NCI-H146 treated with DMSO at 0.1 percent for 48 hours (cell line): ENCODE measurements at regions not wholly inside any gene's neighbourhood (a gene's known extent, or its start where the extent isn't known, plus 50 kb on each side); places are given as distances from the start of the nearest gene placed in this dataset.

Source experiments
- DNase-seq: peaks from one replicate; lab custom pipeline; 2025; ENCODE audit not compliant: unreplicated experiment; lab: John Stamatoyannopoulos, UW

DNA sequence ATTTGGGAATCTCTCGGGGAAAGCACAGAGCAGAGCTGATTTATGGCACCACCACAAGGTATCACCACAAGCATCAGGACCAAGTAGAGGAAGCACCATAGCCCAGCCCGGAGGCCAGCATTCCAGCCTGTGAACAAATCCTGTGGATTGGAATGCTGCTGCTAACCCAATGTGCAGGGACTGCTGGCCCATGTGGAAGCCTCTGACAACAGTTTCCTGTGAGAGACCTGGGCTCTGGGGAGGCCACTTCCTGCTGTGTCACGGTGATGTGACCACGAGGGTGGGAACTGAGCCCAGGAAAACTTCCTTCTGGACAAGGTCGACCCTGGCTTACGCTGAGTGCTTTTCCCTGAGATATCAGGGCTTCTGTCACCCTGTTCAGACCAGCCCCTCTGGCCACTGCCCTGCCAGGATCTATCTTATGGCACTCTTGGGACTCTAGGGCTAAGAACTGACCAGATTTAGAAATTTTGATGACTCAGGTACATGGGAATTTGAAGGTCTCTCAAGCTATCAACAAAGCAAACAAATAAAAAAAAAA lies 88.3 kb upstream of the NGF start:
- no peak for DNase-seq

DNA sequence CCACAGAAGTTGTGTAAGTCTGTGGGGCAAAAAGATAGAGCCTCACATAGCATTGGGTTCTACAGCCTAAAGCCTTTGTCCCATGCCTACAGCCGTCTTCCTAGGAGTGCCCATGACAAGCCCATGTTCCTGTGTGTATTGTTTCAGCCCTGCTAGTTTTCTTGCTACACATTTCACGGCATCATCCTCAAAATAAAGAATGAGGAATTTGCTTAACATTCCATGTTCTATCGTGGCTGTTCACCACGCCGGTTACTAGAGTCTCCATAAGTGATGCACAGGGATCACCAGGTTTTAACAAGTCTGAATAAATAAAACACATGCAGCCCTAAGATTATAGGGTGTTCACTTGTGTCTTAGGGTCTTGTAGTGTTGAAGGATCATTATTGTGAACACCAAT lies 87.4 kb upstream of the NGF start:
- no peak for DNase-seq

DNA sequence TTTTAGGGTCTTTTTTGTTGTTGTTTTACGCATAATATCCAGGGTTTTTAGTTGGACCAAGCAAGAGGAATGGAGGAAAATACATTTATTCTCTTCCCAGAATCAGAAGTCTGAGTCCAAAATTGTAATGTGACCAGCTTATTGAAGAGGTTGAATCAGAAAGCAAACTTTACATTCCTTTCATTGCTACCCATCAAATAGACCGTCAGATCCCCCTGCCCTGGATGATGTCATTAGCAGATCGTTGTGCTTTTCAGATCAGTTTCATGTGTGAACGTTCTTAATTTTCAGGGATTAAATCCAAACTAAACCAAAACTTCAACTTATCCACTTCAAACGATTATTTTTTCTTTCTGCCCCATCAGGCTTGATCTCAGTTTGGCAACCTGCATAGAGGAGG lies 85.7 kb upstream of the NGF start:
- no peak for DNase-seq

DNA sequence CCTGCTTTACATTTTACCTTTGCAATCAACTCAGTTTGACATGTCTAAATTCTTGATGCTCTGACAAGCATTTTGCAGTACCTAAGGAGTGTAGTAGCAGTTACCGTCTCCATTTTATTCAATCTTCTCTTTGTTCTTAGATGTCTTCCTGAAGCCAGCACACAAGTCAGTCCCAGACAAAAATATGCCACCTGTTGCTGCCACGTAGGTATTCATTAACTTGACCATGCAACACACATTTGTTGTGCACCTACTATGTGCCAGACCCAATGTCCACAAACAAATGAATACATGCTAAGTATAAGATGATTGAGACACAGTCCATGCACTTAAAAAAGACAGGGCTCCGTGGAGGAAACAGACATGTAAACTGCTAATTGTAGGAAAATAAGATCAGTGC lies 81.5 kb upstream of the NGF start:
- no peak for DNase-seq

DNA sequence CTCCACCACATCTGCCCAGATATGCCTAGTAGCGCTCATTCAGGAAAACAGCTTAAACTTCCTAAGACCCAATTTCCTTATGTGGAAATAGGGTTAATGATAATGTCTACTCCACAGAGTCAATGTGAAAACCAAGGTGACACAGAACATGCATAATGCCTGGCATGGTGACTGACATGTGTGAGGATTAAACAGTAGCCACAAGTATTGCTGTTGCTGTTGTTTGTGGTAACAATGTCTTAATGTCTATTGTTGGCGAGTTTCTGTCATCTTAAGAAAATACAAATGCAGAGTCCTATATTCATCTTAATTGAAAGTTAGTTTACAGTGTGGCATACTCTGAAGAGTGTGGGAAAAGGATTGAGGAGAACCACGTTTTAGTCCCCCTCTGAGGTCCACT lies 75.6 kb upstream of the NGF start:
- DNase-seq, result no peak

DNA sequence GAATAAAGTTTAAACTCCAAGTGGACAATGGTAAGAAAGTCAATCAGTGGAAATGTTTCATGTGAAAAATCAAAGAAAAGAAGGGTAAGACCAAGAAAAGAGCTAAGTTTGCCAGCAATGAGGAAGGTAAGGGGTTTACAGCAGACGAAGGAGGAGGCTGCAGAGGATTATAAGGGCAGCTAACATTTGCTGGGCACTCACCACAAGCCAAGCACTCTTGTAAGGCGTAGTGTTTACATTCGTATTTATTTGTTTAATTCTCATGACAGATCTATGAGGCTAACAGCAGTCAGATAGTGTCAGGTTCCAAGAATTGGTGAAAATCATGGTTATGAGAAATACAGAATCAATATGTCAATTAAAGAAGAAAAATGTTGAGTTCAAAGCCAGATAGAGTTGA lies 75.2 kb upstream of the NGF start:
- no peak for DNase-seq

DNA sequence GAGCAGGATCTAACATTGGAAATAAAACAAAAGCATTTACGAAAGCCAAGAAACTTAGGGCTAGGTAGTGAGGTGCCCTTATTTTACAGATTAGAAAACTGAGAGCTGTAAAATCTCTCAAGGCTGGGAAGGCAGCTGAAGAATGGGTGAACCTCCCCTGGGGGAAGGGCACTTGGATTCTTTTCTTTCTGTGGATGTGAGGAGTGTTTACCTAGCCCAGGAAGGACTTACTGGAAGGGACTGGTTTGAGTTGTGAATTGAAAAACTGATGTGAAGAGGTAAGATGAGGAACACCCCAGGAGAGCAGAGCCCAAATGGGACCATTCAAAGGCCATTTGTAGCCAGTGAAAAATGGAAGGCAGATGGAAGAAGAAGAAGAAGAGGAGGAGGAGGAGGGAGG lies 74.7 kb upstream of the NGF start:
- no peak for DNase-seq

DNA sequence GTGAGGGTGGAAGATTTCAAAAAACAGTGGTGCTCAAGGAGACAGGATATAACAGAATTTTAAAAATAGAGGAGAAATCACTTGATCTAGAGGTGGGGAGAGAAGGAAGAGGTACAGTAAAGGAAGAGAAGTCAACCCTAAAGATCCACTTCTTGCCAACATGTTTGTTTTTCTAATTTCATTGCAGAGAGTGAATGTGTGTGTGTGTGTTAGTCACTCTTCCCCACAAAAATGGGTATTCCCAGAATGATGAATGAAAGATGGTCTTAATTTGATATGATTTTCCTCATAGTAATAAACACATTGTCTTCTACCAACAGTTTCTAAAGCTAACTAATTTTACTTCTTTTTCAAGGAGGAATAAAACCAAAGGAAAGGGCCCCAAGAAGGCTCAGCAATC lies 74.2 kb upstream of the NGF start:
- DNase-seq, result no peak

DNA sequence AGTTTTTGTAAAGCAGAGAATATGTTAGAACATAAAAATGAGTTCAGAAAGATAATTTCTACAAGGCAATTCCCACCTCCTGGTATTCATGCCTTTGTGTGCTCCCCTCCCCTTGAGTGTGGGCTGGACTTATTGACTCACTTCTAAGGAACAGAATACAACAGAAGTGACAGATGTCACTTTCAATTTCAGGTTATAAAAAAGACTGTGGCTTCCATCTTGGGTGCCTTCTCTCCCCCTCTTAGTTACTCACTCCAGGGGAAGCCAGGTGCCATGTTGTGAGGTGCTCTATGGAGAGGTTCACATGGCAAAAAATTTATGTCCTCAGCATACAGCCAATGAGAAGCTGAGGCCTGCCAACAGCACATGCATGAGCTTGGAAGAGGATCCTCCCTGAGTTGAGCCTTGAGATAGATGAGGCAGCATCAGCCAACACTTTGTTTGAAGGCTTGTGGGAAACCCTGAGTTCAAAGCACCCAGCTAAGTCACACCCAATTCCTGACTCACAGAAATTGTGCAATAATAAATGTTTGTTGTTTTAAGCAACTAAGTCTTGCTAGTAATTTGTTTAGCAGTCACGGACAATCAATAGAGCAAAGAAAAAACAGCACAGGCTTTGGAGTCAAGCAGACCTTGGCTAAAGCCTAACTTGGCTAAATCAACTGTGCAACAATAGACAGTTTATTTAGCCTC lies 73.5 kb upstream of the NGF start:
- DNase-seq, result no peak

DNA sequence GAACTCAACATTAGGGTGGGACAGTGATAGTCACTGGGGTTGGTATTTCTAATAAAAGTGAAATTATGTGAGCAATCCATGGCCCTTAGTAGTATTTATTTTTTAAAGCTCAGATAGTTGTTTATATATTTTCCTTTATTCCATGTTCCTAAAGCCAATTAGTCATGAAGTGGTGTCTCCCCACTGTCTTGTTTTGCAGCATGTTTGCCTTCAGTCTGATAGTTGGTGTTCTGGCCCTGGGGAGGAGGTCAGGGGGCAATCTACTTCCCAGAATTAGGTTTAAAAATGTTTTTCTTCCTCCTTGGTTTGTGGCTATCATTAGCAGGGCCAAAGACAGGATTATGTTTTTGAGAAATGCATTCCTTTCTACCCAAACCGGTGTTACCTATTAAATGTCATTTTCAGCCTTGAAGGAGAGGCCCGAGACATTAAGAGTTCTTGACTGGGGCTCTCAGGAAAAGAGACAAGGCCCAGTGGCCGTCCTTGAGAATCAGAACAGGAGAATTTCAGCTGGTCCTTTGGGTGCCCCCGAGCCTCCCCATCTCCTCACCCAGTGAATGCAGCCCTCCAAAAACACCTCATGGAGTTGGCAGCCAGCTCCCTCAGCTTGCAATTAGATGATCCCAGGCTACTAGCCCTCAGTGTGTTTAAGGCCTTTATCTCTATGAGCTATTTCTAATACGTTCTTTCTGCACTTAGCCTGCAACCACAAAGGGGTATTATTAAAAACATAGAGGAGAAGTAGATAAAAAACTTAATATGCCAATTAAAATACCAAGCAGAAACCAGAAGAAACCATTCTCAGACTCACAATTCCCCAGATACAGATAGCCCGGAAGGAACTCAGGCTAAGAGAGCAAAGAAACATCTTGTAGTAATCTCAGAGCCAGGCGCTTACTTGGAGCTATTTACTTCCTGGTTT lies 71.3 kb upstream of the NGF start:
- DNase-seq, result no peak

DNA sequence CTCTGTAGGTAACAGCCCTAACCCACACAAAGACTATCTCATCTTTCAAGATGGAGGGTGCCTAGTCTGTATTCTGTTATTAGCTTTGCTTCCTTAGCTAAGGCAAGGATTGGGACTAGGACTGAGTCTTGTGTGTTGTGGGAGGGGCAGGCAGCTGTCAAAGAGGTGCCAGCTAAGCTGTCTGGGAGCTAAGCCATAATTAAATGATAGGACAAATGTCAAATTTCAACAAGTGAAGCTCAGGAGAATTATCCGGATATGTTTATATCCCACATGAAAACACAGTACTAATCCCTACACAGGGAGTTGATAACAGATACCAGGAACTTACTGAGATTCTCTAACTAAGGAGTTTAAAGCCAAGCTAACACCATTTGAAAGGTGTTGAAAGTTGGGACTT lies 70.5 kb upstream of the NGF start:
- no peak for DNase-seq

DNA sequence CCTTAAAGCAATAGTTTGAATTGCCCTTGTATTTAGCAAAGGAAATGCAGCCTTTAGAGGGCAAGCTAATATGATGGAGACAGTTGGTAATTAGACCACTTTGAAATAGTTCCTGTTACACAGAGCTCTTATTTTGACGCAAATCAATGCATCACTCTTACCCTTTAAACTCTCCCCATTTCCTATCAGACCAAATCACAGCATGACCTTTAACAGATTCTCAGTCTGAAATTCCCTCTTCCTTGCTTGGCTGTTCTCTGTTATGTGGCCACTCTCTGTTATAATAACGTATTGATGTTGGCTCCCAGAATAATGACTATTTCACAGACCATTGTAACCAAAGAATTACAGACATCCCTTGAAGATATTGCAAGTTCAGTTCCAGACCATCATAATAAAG lies 66.9 kb upstream of the NGF start:
- DNase-seq, result no peak

DNA sequence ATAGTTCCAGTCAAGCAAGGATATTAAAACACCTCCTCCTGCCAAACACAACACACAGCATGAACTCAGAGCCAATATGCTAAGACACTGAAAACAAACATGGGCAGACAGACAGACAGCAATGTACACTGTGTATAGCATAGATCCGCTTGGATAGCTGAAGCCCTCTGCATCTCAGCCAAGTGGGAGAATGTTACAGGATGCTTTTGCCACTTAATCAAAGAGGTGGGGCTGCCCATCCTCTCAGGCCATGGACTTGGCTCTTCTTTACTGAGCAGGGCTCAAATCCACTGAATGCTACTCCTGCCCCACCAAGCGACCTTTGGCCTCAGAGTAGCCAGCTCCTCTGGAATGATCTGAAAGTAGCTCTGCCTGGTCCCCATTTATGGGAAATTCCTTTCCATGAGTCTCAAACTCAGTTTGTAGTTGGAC lies 64.7 kb upstream of the NGF start:
- DNase-seq, result no peak

DNA sequence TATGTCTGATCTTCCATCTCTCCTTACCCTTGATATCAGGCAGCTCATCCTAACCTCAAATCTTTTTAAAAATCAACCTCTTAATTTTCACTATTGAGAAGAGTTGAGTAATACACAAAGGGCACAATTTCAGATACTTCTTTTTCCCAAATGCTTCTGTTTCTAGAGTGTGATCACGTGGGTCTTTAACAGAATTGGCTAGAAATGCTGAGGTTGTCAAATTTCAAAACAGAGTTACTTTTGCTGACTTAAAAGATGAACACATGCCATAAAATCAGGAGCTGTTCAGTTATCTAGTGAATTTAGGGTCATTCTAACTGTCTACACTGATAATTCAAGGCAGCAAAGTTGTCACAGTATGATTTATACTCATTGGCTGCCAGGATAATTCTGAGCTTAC lies 63.6 kb upstream of the NGF start:
- no peak for DNase-seq

DNA sequence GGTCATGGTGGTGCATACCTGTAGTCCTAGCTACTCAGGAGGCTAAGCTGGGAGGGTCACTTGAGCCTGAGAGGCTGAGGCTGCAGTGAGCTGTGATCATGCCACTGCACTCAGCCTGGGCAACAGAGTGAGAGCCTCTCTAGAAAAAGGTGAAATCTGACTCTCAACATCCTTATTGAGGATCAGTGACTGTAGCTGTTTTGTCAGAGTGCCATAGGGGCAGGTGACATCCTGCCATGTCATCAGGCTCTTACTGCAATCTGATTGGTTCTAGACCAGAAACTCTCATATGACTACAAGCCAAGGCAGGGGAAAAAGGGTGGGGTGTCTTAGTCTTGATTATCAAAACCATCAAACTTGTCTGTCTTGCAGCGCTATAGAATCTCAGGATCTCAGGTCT lies 62.8 kb upstream of the NGF start:
- no peak for DNase-seq

DNA sequence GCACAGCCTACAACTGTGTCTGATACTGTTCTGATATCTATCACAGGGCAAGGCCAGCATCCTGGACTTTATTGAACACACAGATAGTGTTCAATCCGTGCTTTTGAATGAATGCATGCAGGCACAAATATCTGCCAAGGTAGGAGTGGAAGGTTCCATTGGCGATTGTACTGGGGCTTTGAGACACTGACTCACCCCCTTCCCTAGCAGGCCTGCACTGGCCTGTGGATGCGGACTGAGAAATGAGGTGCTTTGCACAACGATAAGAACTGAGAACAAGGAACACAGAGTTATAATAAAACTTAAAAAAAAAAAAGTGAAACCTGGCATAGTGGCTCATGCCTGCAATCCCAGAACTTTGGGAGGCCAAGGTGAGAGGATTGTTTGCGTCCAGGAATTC lies 62.4 kb upstream of the NGF start:
- no peak for DNase-seq

DNA sequence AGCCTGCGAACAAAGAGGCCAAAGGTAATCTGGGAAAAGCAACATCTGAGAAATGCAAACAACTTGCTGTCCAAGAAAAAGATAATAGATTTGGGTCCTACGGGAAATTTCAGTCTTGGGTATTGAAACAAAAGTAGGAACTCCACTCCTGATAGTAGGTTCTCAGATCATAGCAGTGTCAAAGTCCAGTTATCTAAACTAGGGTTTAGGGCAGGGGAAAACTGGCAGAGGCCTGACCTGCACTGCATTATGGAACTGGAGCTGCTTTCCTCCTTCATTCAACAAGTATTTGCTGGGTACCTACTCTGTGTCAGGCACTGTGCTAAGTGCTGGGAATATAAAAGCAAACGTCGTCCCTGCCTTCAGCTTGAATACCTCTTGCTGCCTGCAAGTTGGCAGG lies 60.7 kb upstream of the NGF start:
- no peak for DNase-seq
